ENCODE measurements at regions not wholly inside any gene's neighbourhood (a gene's known extent, or its start where the extent isn't known, plus 50 kb on each side); places are given as distances from the start of the nearest gene placed in this dataset.

GRCh38 chr4:1510931-1511330 is 104.7 kb upstream of the NKX1-1 start:
- TF ChIP-seq CTCF (IDR thresholded peaks at IDR 0.05 in 8 of 11, conservative IDR thresholded peaks at IDR 0.05 in 3 of 11) (no peak), POLR2AphosphoS5 (IDR thresholded peaks at IDR 0.05) (no peak), POLR2A (IDR thresholded peaks at IDR 0.05) (no peak)
